Endothelial cell of umbilical vein (primary cell): ENCODE measurements at regions not wholly inside any gene's neighbourhood (a gene's known extent, or its start where the extent isn't known, plus 50 kb on each side); places are given as distances from the start of the nearest gene placed in this dataset.

Experiments
- BruUV-seq: library from RNA; stranded (reverse); fragments of 400-500 nt; replicated peaks from 2 replicates; lab custom pipeline; 2021; lab: Mats Ljungman, UMichigan
- CTCF ChIA-PET: fragments of 300-600, 350-600 bp; sonication (Branson Sonifier 250); formaldehyde crosslinking; loops from one replicate; lab custom pipeline; 2021; ENCODE audit warnings: antibody characterized with exemption, inconsistent platforms; lab: Charles Lee
- POLR2A ChIA-PET: fragments of 300-600, 350-600 bp; sonication (Branson Sonifier 250); formaldehyde crosslinking; loops from one replicate; lab custom pipeline; 2021; ENCODE audit warnings: antibody characterized with exemption, inconsistent platforms; lab: Charles Lee
- DNase-seq: peaks from one replicate; pipeline ENCODE4 v3.0.0-alpha.2; 2011; ENCODE audit warnings: low read depth, low spot score
- FAIRE-seq: peaks from 2 replicates; lab custom pipeline; 2011; peaks lifted over from hg19 to GRCh38; lab: Jason Lieb, UNC
- H2AFZ ChIP-seq: 2 replicates; pipeline ENCODE4 v1.6.0; 2012; ENCODE audit warnings: low read depth, low read length, control low read depth, inconsistent platforms
- H3K27ac ChIP-seq: 2 replicates; pipeline ENCODE4 v1.5.1; 2011; ENCODE audit warnings: low read depth, mild to moderate bottlenecking, control low read depth, low read length, moderate library complexity; ENCODE audit not compliant: insufficient read depth
- H3K27me3 ChIP-seq, 2 experiments: 2 replicates each; pipeline versions ENCODE4 v1.6.0 to v1.6.1; 2011; ENCODE audit warnings: low read length in 2 of 2, mixed read lengths in 1 of 2; ENCODE audit not compliant: control insufficient read depth in 2 of 2, insufficient read depth in 2 of 2
- H3K36me3 ChIP-seq, 2 experiments: 2 replicates in 1 of 2; 3 replicates in 1 of 2; pipeline ENCODE4 v1.5.1; 2011; ENCODE audit warnings: low read length in 2 of 2, mild to moderate bottlenecking in 1 of 2, moderate library complexity in 1 of 2; ENCODE audit not compliant: control insufficient read depth in 2 of 2, insufficient read depth in 2 of 2; ENCODE audit errors: extremely low read depth in 1 of 2
- H3K4me1 ChIP-seq: 3 replicates; pipeline ENCODE4 v1.5.1; 2011; ENCODE audit warnings: mild to moderate bottlenecking, low read length; ENCODE audit not compliant: control insufficient read depth, insufficient read depth; ENCODE audit errors: extremely low read depth
- H3K4me2 ChIP-seq: 2 replicates; pipeline ENCODE4 v1.6.1; 2011; ENCODE audit warnings: low read length, control low read depth, mixed read lengths; ENCODE audit not compliant: insufficient read depth
- H3K4me3 ChIP-seq, 3 experiments: fragments of 200-600 bp in 1 of 3; sonication (generic), shearing (Covaris generic) in 1 of 3; replicated peaks in 1 of 3; 2 replicates each; pipeline ENCODE4 v1.5.1; 2011 to 2016; ENCODE audit warnings: control low read depth in 3 of 3, low read length in 3 of 3, mild to moderate bottlenecking in 2 of 3, inconsistent platforms in 1 of 3, low read depth in 1 of 3, moderate library complexity in 1 of 3; ENCODE audit not compliant: insufficient read depth in 1 of 3
- H3K79me2 ChIP-seq: 2 replicates; pipeline ENCODE4 v1.6.0; 2012; ENCODE audit warnings: low read length, inconsistent platforms; ENCODE audit not compliant: control insufficient read depth, insufficient read depth
- H3K9ac ChIP-seq: replicated peaks from 2 replicates; pipeline ENCODE3; 2011; ENCODE audit warnings: low read length, control low read depth; ENCODE audit not compliant: insufficient read depth; ENCODE audit errors: extremely low read depth
- H3K9me1 ChIP-seq: replicated peaks from 3 replicates; pipeline ENCODE4 v1.6.0; 2011; ENCODE audit warnings: mild to moderate bottlenecking, low read length; ENCODE audit not compliant: control insufficient read depth, insufficient read depth; ENCODE audit errors: extremely low read depth
- H3K9me3 ChIP-seq: replicated peaks from 2 replicates; pipeline ENCODE4 v1.5.1; 2012; ENCODE audit warnings: low read length, inconsistent platforms; ENCODE audit not compliant: control insufficient read depth, insufficient read depth
- H4K20me1 ChIP-seq: replicated peaks from 2 replicates; pipeline ENCODE3; 2011; ENCODE audit warnings: mild to moderate bottlenecking, low read length; ENCODE audit not compliant: control insufficient read depth, insufficient read depth; ENCODE audit errors: extremely low read depth
- CTCF ChIP-seq, 2 donors: IDR thresholded peaks; 1 replicate in 1 of 2; 2 replicates in 1 of 2; pipeline ENCODE4 v1.5.1; 2011; ENCODE audit warnings: low read length in 2 of 2, mild to moderate bottlenecking in 2 of 2, moderate library complexity in 2 of 2, control low read depth in 1 of 2, inconsistent platforms in 1 of 2, low read depth in 1 of 2; ENCODE audit not compliant: insufficient read depth in 1 of 2; ENCODE audit errors: extremely low read depth in 1 of 2
- EZH2 ChIP-seq: IDR thresholded peaks from 2 replicates; pipeline ENCODE4 v1.6.1; 2012; ENCODE audit warnings: borderline replicate concordance, low read depth, mild to moderate bottlenecking, moderate library complexity, low read length, inconsistent platforms; ENCODE audit not compliant: severe bottlenecking
- FOS ChIP-seq: IDR thresholded peaks from 2 replicates; pipeline ENCODE4 v1.6.1; 2011; ENCODE audit warnings: mild to moderate bottlenecking, low read length, moderate library complexity, borderline replicate concordance; ENCODE audit not compliant: insufficient read depth
- GATA2 ChIP-seq: IDR thresholded peaks from 2 replicates; pipeline ENCODE4 v1.7.0; 2011; ENCODE audit warnings: low read depth, mild to moderate bottlenecking, moderate library complexity, mixed read lengths, low read length; ENCODE audit not compliant: insufficient read length, insufficient read depth
- JUN ChIP-seq: IDR thresholded peaks from 2 replicates; pipeline ENCODE4 v1.6.1; 2011; ENCODE audit warnings: borderline replicate concordance, low read depth; ENCODE audit not compliant: insufficient read length, insufficient read depth
- MAX ChIP-seq: IDR thresholded peaks from 2 replicates; pipeline ENCODE4 v1.6.1; 2011; ENCODE audit not compliant: insufficient read depth, insufficient read length
- MYC ChIP-seq: IDR thresholded peaks from one replicate; pipeline ENCODE4 v1.6.1; 2011; ENCODE audit warnings: mild to moderate bottlenecking, low read depth, low read length
- POLR2A ChIP-seq: IDR thresholded peaks from 2 replicates; pipeline ENCODE4 v1.6.1; 2012; ENCODE audit warnings: low read depth, mild to moderate bottlenecking, control low read depth, low read length
- POLR2AphosphoS5 ChIP-seq: IDR thresholded peaks from 2 replicates; pipeline ENCODE4 v1.6.1; 2012; ENCODE audit warnings: low read depth, mild to moderate bottlenecking, control low read depth, low read length, moderate library complexity; ENCODE audit not compliant: insufficient read depth
- dilution Hi-C: fragments of 300-500 bp; cut with MboI; formaldehyde crosslinking; loops from one replicate; pipeline ENCODE4 v1.15.0; 2019; ENCODE audit warnings: low sequenced_read_pairs; ENCODE audit not compliant: extremely low pct_ligation_motif_present
- intact Hi-C: fragments of 100-400 bp; cut with micrococcal nuclease; formaldehyde crosslinking; loops from one replicate; pipeline ENCODE4 v1.10.0; 2022

GRCh38 chr17:73973586-73974409 lies 229.7 kb upstream of the RPL38 start:
- ChIA-PET CTCF (no interaction called here), POLR2A (no interaction called here)
- Histone ChIP-seq H3K27me3 (no peaks in the 10 kb centered on the region), H3K79me2 (no peaks in the 10 kb centered on the region), H3K4me2 (no peak overlapping the region), H2AFZ (no peak overlapping the region), H3K27ac (no peak overlapping the region), H3K9me1 (no peaks in the 10 kb centered on the region), H3K4me3 (no peak overlapping the region), H4K20me1 (no peaks in the 10 kb centered on the region), H3K36me3 (no peaks in the 10 kb centered on the region), H3K9me3 (peaks cover 2% of the 10 kb centered on the region), H3K4me1 (no peaks in the 10 kb centered on the region), H3K9ac (no peak overlapping the region)
- intact Hi-C loops (no loop called here), dilution Hi-C loops (no loop called here)
- FAIRE-seq: no peak
- BruUV-seq: no TSS peak
- no peak for DNase-seq
- TF ChIP-seq POLR2AphosphoS5 (no peak), FOS (no peak), MYC (no peak), EZH2 (no peak), MAX (no peak), CTCF (IDR thresholded peaks at IDR 0.05; ENCODE audit: extremely low read depth in 1 of 2, insufficient read depth in 1 of 2, low read depth in 1 of 2, low read length in 2 of 2) (no peak), GATA2 (no peak), JUN (no peak), POLR2A (no peak)
